Neutrophil (primary cell): ENCODE measurements at regions not wholly inside any gene's neighbourhood (a gene's known extent, or its start where the extent isn't known, plus 50 kb on each side); places are given as distances from the start of the nearest gene placed in this dataset.
"Not testable (repeated sequence)": the region's sequence is repeated elsewhere in the genome, so short reads cannot be mapped to it uniquely, and the experiment has no call there.

Experiments used
- H3K27ac ChIP-seq: fragments of 200-600 bp; sonication (generic); 2 replicates; pipeline ENCODE4 v1.5.1; 2016; ENCODE audit warnings: mild to moderate bottlenecking, moderate library complexity
- H3K27me3 ChIP-seq: fragments of 200-600 bp; sonication (generic); 2 replicates; pipeline ENCODE4 v1.6.0; 2016; ENCODE audit warnings: mild to moderate bottlenecking
- H3K36me3 ChIP-seq: fragments of 200-600 bp; sonication (generic); 2 replicates; pipeline ENCODE4 v1.5.1; 2017
- H3K4me1 ChIP-seq, 2 experiments: fragments of 200-600 bp in 1 of 2; sonication (generic) in 1 of 2; 1 replicate in 1 of 2; 2 replicates in 1 of 2; pipeline versions ENCODE4 v1.5.1 to v1.6.1; 2013 to 2016; ENCODE audit warnings: low read depth in 1 of 2, low read length in 1 of 2, mild to moderate bottlenecking in 1 of 2, moderate library complexity in 1 of 2; ENCODE audit not compliant: control insufficient read depth in 1 of 2, insufficient read depth in 1 of 2
- H3K4me3 ChIP-seq, 2 experiments: fragments of 200-600 bp in 1 of 2; sonication (generic) in 1 of 2; 1 replicate in 1 of 2; 2 replicates in 1 of 2; pipeline ENCODE4 v1.5.1; 2013 to 2016; ENCODE audit warnings: low read depth in 1 of 2, low read length in 1 of 2, mild to moderate bottlenecking in 1 of 2, moderate library complexity in 1 of 2
- H3K9me3 ChIP-seq: fragments of 200-600 bp; sonication (generic); 2 replicates; pipeline ENCODE4 v1.5.1; 2016
- TF ChIP-seq, protein P1 (sequence below): fragments of 200-600 bp; sonication (generic); IDR thresholded peaks from 2 replicates; pipeline ENCODE4 v1.5.1; 2016; ENCODE audit warnings: antibody characterized with exemption

DNA sequence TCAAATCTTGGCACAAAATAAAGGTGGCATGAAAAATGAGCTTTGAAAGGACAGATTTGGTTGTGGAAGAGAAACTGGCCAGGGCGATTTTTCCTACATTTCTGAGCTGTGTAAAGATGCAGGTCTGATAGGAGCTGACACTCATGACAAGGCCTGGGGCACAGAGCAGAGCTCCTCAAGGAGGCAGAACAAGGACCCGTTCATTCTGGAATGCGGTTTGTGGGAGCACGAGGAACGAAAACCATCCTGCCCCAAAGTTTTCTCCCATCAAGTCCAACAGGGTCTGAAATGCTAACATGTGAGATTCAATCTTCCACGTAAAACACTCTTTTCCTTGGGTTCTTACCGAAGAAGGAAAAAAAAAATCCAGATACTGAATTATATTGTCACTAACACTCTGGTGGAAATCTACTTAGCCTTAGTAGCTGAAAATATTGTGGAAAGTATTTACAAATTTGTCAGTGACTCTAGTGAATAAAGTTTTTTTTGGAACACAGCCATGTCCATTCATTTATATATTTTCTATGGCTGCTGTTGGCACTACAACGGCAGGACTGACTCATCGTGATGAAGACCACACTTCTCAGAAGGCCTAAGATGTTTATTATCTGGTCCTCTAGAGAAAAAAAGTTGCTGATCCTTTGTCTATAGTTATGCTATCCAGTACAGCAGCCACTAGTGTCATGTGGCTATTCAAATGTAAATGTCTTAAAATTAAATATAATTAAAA is 215.7 kb downstream of the BAMBI start:
- no peaks in the 10 kb centered on the region for H3K36me3 ChIP-seq
- H3K4me1 ChIP-seq: no peaks in the 10 kb centered on the region
- H3K9me3 ChIP-seq: no peaks in the 10 kb centered on the region
- TF ChIP-seq, protein P1, sequence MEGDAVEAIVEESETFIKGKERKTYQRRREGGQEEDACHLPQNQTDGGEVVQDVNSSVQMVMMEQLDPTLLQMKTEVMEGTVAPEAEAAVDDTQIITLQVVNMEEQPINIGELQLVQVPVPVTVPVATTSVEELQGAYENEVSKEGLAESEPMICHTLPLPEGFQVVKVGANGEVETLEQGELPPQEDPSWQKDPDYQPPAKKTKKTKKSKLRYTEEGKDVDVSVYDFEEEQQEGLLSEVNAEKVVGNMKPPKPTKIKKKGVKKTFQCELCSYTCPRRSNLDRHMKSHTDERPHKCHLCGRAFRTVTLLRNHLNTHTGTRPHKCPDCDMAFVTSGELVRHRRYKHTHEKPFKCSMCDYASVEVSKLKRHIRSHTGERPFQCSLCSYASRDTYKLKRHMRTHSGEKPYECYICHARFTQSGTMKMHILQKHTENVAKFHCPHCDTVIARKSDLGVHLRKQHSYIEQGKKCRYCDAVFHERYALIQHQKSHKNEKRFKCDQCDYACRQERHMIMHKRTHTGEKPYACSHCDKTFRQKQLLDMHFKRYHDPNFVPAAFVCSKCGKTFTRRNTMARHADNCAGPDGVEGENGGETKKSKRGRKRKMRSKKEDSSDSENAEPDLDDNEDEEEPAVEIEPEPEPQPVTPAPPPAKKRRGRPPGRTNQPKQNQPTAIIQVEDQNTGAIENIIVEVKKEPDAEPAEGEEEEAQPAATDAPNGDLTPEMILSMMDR: no peak
- H3K27me3 ChIP-seq: no peaks in the 10 kb centered on the region
- no peak overlapping the region for H3K4me3 ChIP-seq
- H3K27ac ChIP-seq: no peak overlapping the region

DNA sequence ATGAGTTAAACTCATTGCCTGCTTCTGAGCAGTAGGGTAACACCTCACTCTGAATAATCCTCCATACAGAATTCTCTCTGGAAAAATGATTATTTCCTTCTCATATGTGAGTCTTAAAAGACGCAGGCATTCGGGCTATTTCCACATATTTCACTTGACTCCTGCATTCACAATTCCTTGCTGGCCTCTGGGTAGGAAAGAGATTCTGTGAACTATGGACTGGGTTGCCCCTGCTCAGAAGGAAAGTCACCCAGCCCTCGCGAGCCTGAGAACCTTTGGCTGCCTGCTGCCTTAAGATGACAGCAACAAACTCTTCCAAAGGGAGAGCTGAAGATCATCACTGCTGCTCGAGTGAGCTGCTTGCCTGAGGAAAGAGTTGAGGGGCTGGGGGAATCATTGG is 216.8 kb downstream of the BAMBI start:
- H3K27me3 ChIP-seq: no peaks in the 10 kb centered on the region
- H3K36me3 ChIP-seq: no peaks in the 10 kb centered on the region
- TF ChIP-seq, protein P1: no peak
- H3K4me3 ChIP-seq: no peak overlapping the region
- H3K27ac ChIP-seq: no peak overlapping the region
- no peaks in the 10 kb centered on the region for H3K4me1 ChIP-seq
- no peaks in the 10 kb centered on the region for H3K9me3 ChIP-seq

DNA sequence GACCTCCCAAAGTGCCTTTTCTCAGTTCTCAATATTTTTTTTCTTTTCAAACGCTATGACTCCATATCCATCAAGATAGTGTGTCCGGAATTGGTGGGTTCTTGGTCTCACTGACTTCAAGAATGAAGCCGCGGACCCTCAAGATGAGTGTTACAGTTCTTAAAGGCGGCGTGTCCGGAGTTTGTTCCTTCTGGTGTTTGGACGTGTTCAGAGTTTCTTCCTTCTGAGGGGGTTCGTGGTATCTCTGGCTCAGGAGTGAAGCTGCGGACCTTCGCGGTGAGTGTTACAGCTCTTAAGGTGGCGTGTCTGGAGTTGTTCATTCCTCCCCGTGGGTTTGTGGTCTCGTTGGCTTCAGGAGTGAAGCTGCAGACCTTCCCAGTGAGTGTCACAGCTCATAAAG is 218.3 kb downstream of the BAMBI start:
- H3K27ac ChIP-seq, H3K36me3 ChIP-seq, H3K9me3 ChIP-seq, H3K4me3 ChIP-seq, H3K27me3 ChIP-seq, H3K4me1 ChIP-seq: not testable (repeated sequence)

DNA sequence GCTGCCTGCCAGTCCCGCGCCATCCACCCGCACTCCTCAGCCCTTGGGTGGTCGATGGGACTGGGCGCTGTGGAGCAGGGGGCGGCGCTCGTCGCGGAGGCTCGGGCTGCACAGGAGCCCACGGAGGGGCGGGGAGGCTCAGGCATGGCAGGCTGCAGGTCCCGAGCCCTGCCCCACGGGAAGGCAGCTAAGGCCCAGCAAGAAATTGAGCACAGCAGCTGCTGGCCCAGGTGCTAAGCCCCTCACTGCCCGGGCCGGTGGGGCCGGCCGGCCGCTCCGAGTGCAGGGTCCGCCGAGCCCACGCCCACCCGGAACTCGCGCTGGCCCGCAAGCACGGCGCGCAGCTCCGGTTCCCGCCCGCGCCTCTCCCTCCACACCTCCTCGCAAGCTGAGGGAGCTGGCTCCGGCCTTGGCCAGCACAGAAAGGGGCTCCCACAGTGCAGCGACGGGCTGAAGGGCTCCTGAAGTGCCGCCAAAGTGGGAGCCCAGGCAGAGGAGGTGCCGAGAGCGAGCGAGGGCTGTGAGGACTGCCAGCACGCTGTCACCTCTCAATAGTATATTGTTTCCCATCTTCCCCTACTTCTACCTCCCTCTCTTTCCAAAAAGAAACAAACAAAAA is 219.6 kb downstream of the BAMBI start:
- not testable (repeated sequence) for H3K4me3 ChIP-seq, H3K27ac ChIP-seq, H3K9me3 ChIP-seq, H3K27me3 ChIP-seq, H3K36me3 ChIP-seq, H3K4me1 ChIP-seq

DNA sequence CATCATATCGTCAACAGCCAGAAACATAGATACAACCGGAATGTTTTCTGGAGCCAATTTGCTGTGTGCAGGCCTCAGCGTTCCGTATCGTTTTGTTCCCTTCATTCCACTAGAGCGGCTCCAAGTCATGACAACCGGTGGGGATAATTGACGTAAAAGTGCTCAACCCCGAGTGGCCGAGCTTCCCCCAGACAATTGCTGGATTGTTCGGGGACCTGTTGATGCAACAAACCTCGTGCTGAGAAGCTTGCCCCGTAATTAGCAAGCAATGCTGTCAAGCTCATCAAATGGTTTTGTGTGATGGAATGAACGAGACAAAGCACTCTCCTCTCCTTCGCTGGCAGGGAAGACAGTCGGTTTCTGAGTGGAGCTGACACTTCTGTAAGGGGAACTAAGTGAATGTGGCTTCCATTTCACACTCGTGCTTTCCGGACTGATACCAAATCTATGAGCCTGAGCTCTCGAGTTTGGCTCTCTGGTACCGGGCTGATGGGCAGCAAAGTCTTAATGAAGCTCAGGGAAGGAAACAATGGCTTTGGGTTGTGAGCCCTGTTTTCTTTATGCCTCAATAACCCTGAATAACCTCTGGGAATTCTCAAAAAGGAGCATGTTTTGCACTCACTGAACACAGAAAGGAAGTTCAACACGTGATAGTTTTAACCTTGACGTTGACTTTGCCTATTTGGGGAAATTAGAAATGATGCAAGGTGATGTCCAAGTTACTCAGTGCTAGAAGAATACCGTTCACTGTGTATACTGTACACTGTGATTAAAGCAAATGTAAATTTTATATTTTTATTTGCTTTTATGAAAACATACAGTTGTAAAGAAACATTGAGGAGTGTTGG is 220.5 kb downstream of the BAMBI start:
- Histone ChIP-seq H3K27ac (no peak overlapping the region), H3K4me3 (no peak overlapping the region), H3K4me1 (no peaks in the 10 kb centered on the region), H3K36me3 (no peaks in the 10 kb centered on the region), H3K27me3 (no peaks in the 10 kb centered on the region), H3K9me3 (no peaks in the 10 kb centered on the region)
- TF ChIP-seq, protein P1: no peak

DNA sequence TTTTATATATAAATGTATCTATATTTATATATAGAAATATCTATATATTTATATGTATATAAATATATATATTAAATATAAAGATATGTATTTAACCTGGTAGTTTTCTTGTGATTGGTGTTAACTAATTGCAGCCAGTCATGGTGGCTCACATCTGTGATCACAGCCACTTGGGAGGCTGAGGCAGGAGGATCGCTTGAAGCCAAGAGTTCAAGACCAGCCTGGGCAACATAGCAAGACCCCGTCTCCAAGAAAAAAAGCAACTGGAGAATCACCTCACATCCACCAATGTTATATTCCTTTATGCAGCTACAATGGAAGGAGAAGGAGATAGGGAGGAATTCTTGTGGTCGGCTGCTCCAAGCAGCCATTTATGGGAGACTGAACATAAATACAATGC is 224.9 kb downstream of the BAMBI start:
- Histone ChIP-seq H3K4me1 (no peaks in the 10 kb centered on the region), H3K27me3 (no peaks in the 10 kb centered on the region), H3K4me3 (no peak overlapping the region), H3K9me3 (no peaks in the 10 kb centered on the region), H3K36me3 (no peaks in the 10 kb centered on the region), H3K27ac (no peak overlapping the region)
- TF ChIP-seq, protein P1: no peak
